Panc1 (cell line): ENCODE measurements at regions not wholly inside any gene's neighbourhood (a gene's known extent, or its start where the extent isn't known, plus 50 kb on each side); places are given as distances from the start of the nearest gene placed in this dataset.

Source experiments
- ATAC-seq: fragments of 200-7000 bp; cut with Tn5 transposase; 2 replicates; pipeline ENCODE4 v1.9.1; 2020; ENCODE audit warnings: mild to moderate bottlenecking, moderate library complexity
- BruUV-seq: library from RNA; stranded (reverse); fragments of 400-500 nt; replicated peaks from 2 replicates; lab custom pipeline; 2021; lab: Mats Ljungman, UMichigan
- CTCF ChIA-PET: fragments of 300-600 bp; sonication (Branson Sonifier 250); formaldehyde crosslinking; loops from one replicate; lab custom pipeline; 2022; ENCODE audit warnings: antibody characterized with exemption; lab: Charles Lee
- POLR2A ChIA-PET: fragments of 300-600 bp; sonication (Branson Sonifier 250); formaldehyde crosslinking; loops from one replicate; lab custom pipeline; 2022; ENCODE audit warnings: antibody characterized with exemption; lab: Charles Lee
- DNase-seq: peaks from one replicate; pipeline ENCODE4 v3.0.0-alpha.2; 2010; ENCODE audit warnings: low read depth, low spot score
- H3K27ac ChIP-seq: 2 replicates; pipeline ENCODE4 v1.5.1; 2011; ENCODE audit warnings: mild to moderate bottlenecking, low read length, inconsistent platforms
- H3K27me3 ChIP-seq: fragments of 200-500 bp; sonication (Bioruptor generic); 2 replicates; pipeline ENCODE4 v1.6.0; 2014; ENCODE audit warnings: low read length, inconsistent platforms; ENCODE audit not compliant: control insufficient read depth, insufficient read depth
- H3K36me3 ChIP-seq: fragments of 200-500 bp; sonication (Bioruptor generic); 2 replicates; pipeline ENCODE4 v1.5.1; 2014; ENCODE audit warnings: inconsistent platforms, mild to moderate bottlenecking, low read length, moderate library complexity; ENCODE audit not compliant: control insufficient read depth, insufficient read depth
- H3K4me1 ChIP-seq: 2 replicates; pipeline ENCODE4 v1.5.1; 2011; ENCODE audit warnings: inconsistent platforms, mild to moderate bottlenecking, low read length, moderate library complexity; ENCODE audit not compliant: control insufficient read depth, insufficient read depth
- H3K4me3 ChIP-seq, 2 experiments: 2 replicates each; pipeline ENCODE4 v1.5.1; 2011 to 2012; ENCODE audit warnings: low read depth in 2 of 2, low read length in 2 of 2, mild to moderate bottlenecking in 2 of 2, inconsistent platforms in 1 of 2, moderate library complexity in 1 of 2
- H3K9me3 ChIP-seq: fragments of 200-500 bp; sonication (Bioruptor generic); 2 replicates; pipeline ENCODE4 v1.5.1; 2014; ENCODE audit warnings: low read depth, mild to moderate bottlenecking, inconsistent platforms, low read length, moderate library complexity; ENCODE audit not compliant: control insufficient read depth, insufficient read depth
- POLR2AphosphoS5 ChIP-seq: IDR thresholded peaks from 2 replicates; pipeline ENCODE4 v1.6.1; 2012; ENCODE audit warnings: mild to moderate bottlenecking, low read depth, low read length, moderate library complexity
- SIN3A ChIP-seq: IDR thresholded peaks from 2 replicates; pipeline ENCODE4 v1.6.1; 2012; ENCODE audit warnings: low read depth, mild to moderate bottlenecking, low read length, moderate library complexity, borderline replicate concordance; ENCODE audit not compliant: insufficient read depth
- TCF7L2 ChIP-seq: IDR thresholded peaks from 2 replicates; pipeline ENCODE4 v1.6.1; 2011; ENCODE audit warnings: mild to moderate bottlenecking, low read depth, low read length, inconsistent platforms
- in situ Hi-C: cut with HindIII; loops from 2 replicates; pipeline ENCODE4 v1.10.0; 2016; ENCODE audit warnings: low sequenced_read_pairs, low pct_unique_long_range_greater_than_20kb
- intact Hi-C: fragments of 100-400 bp; cut with micrococcal nuclease; formaldehyde crosslinking; loops from one replicate; pipeline ENCODE4 v1.10.0; 2022; ENCODE audit not compliant: unreplicated experiment
- TF ChIP-seq, protein P1 (sequence below): fragments of 450-650 bp; IDR thresholded peaks from 2 replicates; pipeline ENCODE4 v1.5.1; 2017; ENCODE audit warnings: mild to moderate bottlenecking
- TF ChIP-seq, protein P2 (sequence below), 2 experiments: IDR thresholded peaks; 2 replicates each; pipeline ENCODE4 v1.6.1; 2011 to 2012; ENCODE audit warnings: low read depth in 2 of 2, control low read depth in 1 of 2, low read length in 1 of 2, mild to moderate bottlenecking in 1 of 2, moderate library complexity in 1 of 2; ENCODE audit not compliant: insufficient read depth in 1 of 2

DNA sequence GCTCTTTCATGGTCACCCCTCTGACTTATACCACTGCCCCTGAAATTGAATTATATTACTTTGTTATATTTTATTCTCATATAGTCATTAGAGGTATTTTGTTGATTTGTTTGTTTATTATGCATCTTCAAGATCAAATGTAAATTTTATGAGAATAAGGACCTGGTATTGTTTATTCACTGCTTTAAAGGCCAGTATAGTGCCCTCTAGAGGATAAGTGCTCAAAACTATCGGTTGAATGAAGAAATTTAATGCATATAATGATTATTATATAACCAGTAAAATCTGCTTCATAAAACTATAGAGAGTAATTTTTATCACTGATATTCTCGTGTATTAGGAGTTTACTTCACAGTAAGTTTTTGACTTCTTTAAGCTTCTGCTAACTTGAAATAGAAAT lies 1401.9 kb downstream of the SLITRK1 start:
- intact Hi-C loops, result no loop called here
- CTCF ChIA-PET, result no interaction called here
- no peak overlapping the region for H3K4me3 ChIP-seq
- DNase-seq (no peak), ATAC-seq (no peak)
- POLR2A ChIA-PET, result no interaction called here
- BruUV-seq, result no TSS peak
- H3K9me3 ChIP-seq, result no peaks in the 10 kb centered on the region
- TF ChIP-seq, protein P1, sequence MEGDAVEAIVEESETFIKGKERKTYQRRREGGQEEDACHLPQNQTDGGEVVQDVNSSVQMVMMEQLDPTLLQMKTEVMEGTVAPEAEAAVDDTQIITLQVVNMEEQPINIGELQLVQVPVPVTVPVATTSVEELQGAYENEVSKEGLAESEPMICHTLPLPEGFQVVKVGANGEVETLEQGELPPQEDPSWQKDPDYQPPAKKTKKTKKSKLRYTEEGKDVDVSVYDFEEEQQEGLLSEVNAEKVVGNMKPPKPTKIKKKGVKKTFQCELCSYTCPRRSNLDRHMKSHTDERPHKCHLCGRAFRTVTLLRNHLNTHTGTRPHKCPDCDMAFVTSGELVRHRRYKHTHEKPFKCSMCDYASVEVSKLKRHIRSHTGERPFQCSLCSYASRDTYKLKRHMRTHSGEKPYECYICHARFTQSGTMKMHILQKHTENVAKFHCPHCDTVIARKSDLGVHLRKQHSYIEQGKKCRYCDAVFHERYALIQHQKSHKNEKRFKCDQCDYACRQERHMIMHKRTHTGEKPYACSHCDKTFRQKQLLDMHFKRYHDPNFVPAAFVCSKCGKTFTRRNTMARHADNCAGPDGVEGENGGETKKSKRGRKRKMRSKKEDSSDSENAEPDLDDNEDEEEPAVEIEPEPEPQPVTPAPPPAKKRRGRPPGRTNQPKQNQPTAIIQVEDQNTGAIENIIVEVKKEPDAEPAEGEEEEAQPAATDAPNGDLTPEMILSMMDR, result no peak
- TF ChIP-seq, protein P2, sequence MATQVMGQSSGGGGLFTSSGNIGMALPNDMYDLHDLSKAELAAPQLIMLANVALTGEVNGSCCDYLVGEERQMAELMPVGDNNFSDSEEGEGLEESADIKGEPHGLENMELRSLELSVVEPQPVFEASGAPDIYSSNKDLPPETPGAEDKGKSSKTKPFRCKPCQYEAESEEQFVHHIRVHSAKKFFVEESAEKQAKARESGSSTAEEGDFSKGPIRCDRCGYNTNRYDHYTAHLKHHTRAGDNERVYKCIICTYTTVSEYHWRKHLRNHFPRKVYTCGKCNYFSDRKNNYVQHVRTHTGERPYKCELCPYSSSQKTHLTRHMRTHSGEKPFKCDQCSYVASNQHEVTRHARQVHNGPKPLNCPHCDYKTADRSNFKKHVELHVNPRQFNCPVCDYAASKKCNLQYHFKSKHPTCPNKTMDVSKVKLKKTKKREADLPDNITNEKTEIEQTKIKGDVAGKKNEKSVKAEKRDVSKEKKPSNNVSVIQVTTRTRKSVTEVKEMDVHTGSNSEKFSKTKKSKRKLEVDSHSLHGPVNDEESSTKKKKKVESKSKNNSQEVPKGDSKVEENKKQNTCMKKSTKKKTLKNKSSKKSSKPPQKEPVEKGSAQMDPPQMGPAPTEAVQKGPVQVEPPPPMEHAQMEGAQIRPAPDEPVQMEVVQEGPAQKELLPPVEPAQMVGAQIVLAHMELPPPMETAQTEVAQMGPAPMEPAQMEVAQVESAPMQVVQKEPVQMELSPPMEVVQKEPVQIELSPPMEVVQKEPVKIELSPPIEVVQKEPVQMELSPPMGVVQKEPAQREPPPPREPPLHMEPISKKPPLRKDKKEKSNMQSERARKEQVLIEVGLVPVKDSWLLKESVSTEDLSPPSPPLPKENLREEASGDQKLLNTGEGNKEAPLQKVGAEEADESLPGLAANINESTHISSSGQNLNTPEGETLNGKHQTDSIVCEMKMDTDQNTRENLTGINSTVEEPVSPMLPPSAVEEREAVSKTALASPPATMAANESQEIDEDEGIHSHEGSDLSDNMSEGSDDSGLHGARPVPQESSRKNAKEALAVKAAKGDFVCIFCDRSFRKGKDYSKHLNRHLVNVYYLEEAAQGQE (IDR thresholded peaks at IDR 0.05; ENCODE audit: insufficient read depth in 1 of 2, low read depth in 2 of 2, low read length in 1 of 2), result no peak
- no peak for TF ChIP-seq POLR2AphosphoS5
- TF ChIP-seq TCF7L2, result no peak
- TF ChIP-seq SIN3A, result no peak
- H3K27ac ChIP-seq, result no peak overlapping the region
- H3K4me1 ChIP-seq, result no peaks in the 10 kb centered on the region
- no peaks in the 10 kb centered on the region for H3K36me3 ChIP-seq
- in situ Hi-C loops, result no loop called here
- H3K27me3 ChIP-seq, result no peaks in the 10 kb centered on the region

DNA sequence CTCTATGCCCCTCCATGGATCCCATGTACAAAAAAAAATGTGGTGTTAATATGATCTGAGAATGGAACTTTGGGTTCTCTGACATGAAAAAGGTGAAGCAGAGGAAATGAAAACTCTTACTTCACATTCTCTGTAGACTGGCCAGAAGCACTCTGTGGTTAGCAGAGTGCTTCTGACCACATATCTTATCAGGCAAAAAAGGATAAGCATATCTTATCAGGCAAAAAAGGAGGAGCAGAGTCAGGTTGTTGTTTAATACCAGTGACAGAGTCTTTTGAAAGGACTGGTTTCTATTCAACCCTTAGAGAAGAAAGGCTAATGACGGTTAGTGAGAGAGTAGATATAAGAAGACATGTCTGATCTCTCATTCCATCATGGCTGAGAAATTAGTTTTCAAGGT lies 1404.8 kb downstream of the SLITRK1 start:
- in situ Hi-C loops (no loop called here), intact Hi-C loops (no loop called here)
- POLR2A ChIA-PET, result no interaction called here
- Histone ChIP-seq H3K4me3 (no peak overlapping the region), H3K36me3 (no peaks in the 10 kb centered on the region), H3K27me3 (no peaks in the 10 kb centered on the region), H3K4me1 (no peaks in the 10 kb centered on the region), H3K9me3 (no peaks in the 10 kb centered on the region), H3K27ac (no peak overlapping the region)
- no peak for DNase-seq
- CTCF ChIA-PET, result no interaction called here
- no peak for ATAC-seq
- TF ChIP-seq TCF7L2 (no peak), POLR2AphosphoS5 (no peak), SIN3A (no peak)
- TF ChIP-seq, protein P1, result no peak
- TF ChIP-seq, protein P2 (IDR thresholded peaks at IDR 0.05; ENCODE audit: insufficient read depth in 1 of 2, low read depth in 2 of 2, low read length in 1 of 2), result no peak
- no TSS peak for BruUV-seq
